GM23338 (cell line): ENCODE measurements at regions not wholly inside any gene's neighbourhood (a gene's known extent, or its start where the extent isn't known, plus 50 kb on each side); places are given as distances from the start of the nearest gene placed in this dataset.

ENCODE experiments used
- ATAC-seq: fragments of 200-7000 bp; cut with Tn5 transposase; 3 replicates; pipeline ENCODE4 v1.9.1; 2020
- DNase-seq: peaks from one replicate; pipeline ENCODE4 v3.0.0-alpha.2; 2015; ENCODE audit warnings: low spot score
- H2AFZ ChIP-seq: fragments of 200-600 bp; sonication (generic); 2 replicates; pipeline ENCODE4 v1.8.0; 2016; ENCODE audit warnings: antibody characterized with exemption, mild to moderate bottlenecking, moderate library complexity
- H3F3A ChIP-seq: fragments of 200-600 bp; sonication (generic); replicated peaks from 2 replicates; pipeline ENCODE4 v1.8.0; 2017; ENCODE audit warnings: antibody characterized with exemption, mixed run types, low read depth
- H3K27ac ChIP-seq: fragments of 200-600 bp; sonication (generic); 2 replicates; pipeline ENCODE4 v1.6.1; 2016; ENCODE audit warnings: low read depth
- H3K27me3 ChIP-seq: fragments of 200-600 bp; sonication (generic); 2 replicates; pipeline ENCODE4 v1.8.0; 2016; ENCODE audit warnings: mild to moderate bottlenecking, mixed run types, moderate library complexity; ENCODE audit not compliant: insufficient read depth
- H3K36me3 ChIP-seq: fragments of 200-600 bp; sonication (generic); 2 replicates; pipeline ENCODE4 v1.8.0; 2016; ENCODE audit warnings: mild to moderate bottlenecking; ENCODE audit not compliant: insufficient read depth
- H3K4me1 ChIP-seq: fragments of 200-600 bp; sonication (generic); 2 replicates; pipeline ENCODE4 v1.8.0; 2016; ENCODE audit warnings: mild to moderate bottlenecking, moderate library complexity; ENCODE audit not compliant: insufficient read depth
- H3K4me2 ChIP-seq: fragments of 200-600 bp; sonication (generic); 2 replicates; pipeline ENCODE4 v1.7.1; 2017; ENCODE audit warnings: mixed run types
- H3K4me3 ChIP-seq: fragments of 200-600 bp; sonication (generic); 2 replicates; pipeline ENCODE4 v1.6.1; 2016; ENCODE audit warnings: mixed run types
- H3K79me2 ChIP-seq: fragments of 200-600 bp; sonication (generic); replicated peaks from 2 replicates; pipeline ENCODE4 v1.8.0; 2017; ENCODE audit warnings: mild to moderate bottlenecking; ENCODE audit not compliant: insufficient read depth
- H3K9me2 ChIP-seq: fragments of 200-600 bp; sonication (generic); 2 replicates; pipeline ENCODE4 v1.8.0; 2017; ENCODE audit not compliant: insufficient read depth
- H4K20me1 ChIP-seq: fragments of 200-600 bp; sonication (generic); replicated peaks from 2 replicates; pipeline ENCODE4 v1.8.0; 2017; ENCODE audit warnings: mild to moderate bottlenecking; ENCODE audit not compliant: insufficient read depth
- H3K27ac Mint-ChIP-seq: 2 replicates; pipeline ENCODE4 v1.8.0; 2020; ENCODE audit warnings: inconsistent platforms, mild to moderate bottlenecking, moderate library complexity, mixed read lengths
- H3K27me3 Mint-ChIP-seq: 3 replicates; pipeline ENCODE4 v1.8.0; 2022; ENCODE audit warnings: low read depth, mild to moderate bottlenecking, moderate library complexity, mixed read lengths, inconsistent platforms; ENCODE audit not compliant: insufficient read depth, poor library complexity
- H3K36me3 Mint-ChIP-seq: 3 replicates; pipeline ENCODE4 v1.8.0; 2021; ENCODE audit warnings: low read depth, mild to moderate bottlenecking, inconsistent platforms, moderate library complexity, mixed read lengths
- H3K4me1 Mint-ChIP-seq: 3 replicates; pipeline ENCODE4 v1.8.0; 2020; ENCODE audit warnings: mild to moderate bottlenecking, inconsistent platforms, mixed read lengths
- H3K4me3 Mint-ChIP-seq: 3 replicates; pipeline ENCODE4 v1.8.0; 2021; ENCODE audit warnings: moderate library complexity, mild to moderate bottlenecking, inconsistent platforms, mixed read lengths
- H3K9me3 Mint-ChIP-seq: 3 replicates; pipeline ENCODE4 v1.8.0; 2020; ENCODE audit warnings: moderate library complexity, mild to moderate bottlenecking, inconsistent platforms, mixed read lengths
- CREB1 ChIP-seq: fragments of 250-450 bp; sonication (Bioruptor Pico); IDR thresholded peaks from 2 replicates; pipeline ENCODE4 v1.5.0; 2020; ENCODE audit warnings: low read depth, mild to moderate bottlenecking, moderate library complexity
- CTCF ChIP-seq, 2 experiments: fragments of 200-600 bp in 1 of 2; sonication (generic) in 1 of 2; conservative IDR thresholded peaks; 2 replicates each; pipeline versions ENCODE4 v1.5.1 to v1.6.1; 2016 to 2017; ENCODE audit warnings: antibody characterized with exemption in 2 of 2, low read depth in 2 of 2, mild to moderate bottlenecking in 2 of 2, moderate library complexity in 1 of 2
- ETS1 ChIP-seq: IDR thresholded peaks from 2 replicates; pipeline ENCODE4 v1.6.1; 2016; ENCODE audit warnings: antibody characterized with exemption
- EZH2phosphoT487 ChIP-seq: fragments of 200-600 bp; sonication (generic); IDR thresholded peaks from one replicate; pipeline ENCODE4 v1.8.1; 2018; ENCODE audit warnings: antibody characterized with exemption; ENCODE audit not compliant: unreplicated experiment
- JUNB ChIP-seq: IDR thresholded peaks from one replicate; pipeline ENCODE4 v1.6.1; 2016; ENCODE audit warnings: antibody characterized with exemption; ENCODE audit not compliant: unreplicated experiment
- NANOG ChIP-seq: IDR thresholded peaks from 2 replicates; pipeline ENCODE4 v1.6.1; 2016; ENCODE audit warnings: antibody characterized with exemption, borderline replicate concordance
- POLR2AphosphoS5 ChIP-seq: IDR thresholded peaks from 2 replicates; pipeline ENCODE4 v1.6.1; 2016; ENCODE audit warnings: antibody characterized with exemption, low read depth
- STAT1 ChIP-seq: IDR thresholded peaks from one replicate; pipeline ENCODE4 v1.6.1; 2016; ENCODE audit warnings: antibody characterized with exemption; ENCODE audit not compliant: unreplicated experiment
- ZNF114 ChIP-seq: fragments of 250-450 bp; sonication (Bioruptor Pico); IDR thresholded peaks from 2 replicates; pipeline ENCODE4 v1.5.0; 2020; ENCODE audit warnings: mild to moderate bottlenecking, moderate library complexity
- ZNF331 ChIP-seq: fragments of 250-450 bp; sonication (Bioruptor Pico); IDR thresholded peaks from 2 replicates; pipeline ENCODE4 v1.5.0; 2020; ENCODE audit warnings: low read depth, mild to moderate bottlenecking, moderate library complexity
- ZNF462 ChIP-seq: fragments of 250-450 bp; sonication (Bioruptor Pico); IDR thresholded peaks from 2 replicates; pipeline ENCODE4 v1.5.0; 2020; ENCODE audit warnings: mild to moderate bottlenecking, moderate library complexity

- no peak overlapping the region for H3K4me3 ChIP-seq
- ATAC-seq: peak; percentile 65
- H3F3A ChIP-seq: no peaks in the 10 kb centered on the region
- no peaks in the 10 kb centered on the region for H4K20me1 ChIP-seq
- H3K27ac ChIP-seq: no peak overlapping the region
- H3K4me1 ChIP-seq: peaks cover 4% of the 10 kb centered on the region
- Mint-ChIP-seq H3K27ac (no peak overlapping the region), H3K4me3 (no peak overlapping the region), H3K27me3 (no peaks in the 10 kb centered on the region), H3K36me3 (peaks cover 12% of the 10 kb centered on the region), H3K9me3 (peaks cover 16% of the 10 kb centered on the region), H3K4me1 (peaks cover 10% of the 10 kb centered on the region; the same call in 2 of the 3 replicates)
- no peaks in the 10 kb centered on the region for H3K79me2 ChIP-seq
- peaks cover 11% of the 10 kb centered on the region; the same call in 1 of the 2 replicates for H3K36me3 ChIP-seq
- no peaks in the 10 kb centered on the region for H3K27me3 ChIP-seq
- DNase-seq: peak; percentile 90
- H2AFZ ChIP-seq: no peak overlapping the region
- no peak for TF ChIP-seq JUNB
- peak; percentile 87 to 93 for TF ChIP-seq CTCF (conservative IDR thresholded peaks at IDR 0.05; ENCODE audit: low read depth in 2 of 2)
- H3K4me2 ChIP-seq: no peak overlapping the region
- H3K9me2 ChIP-seq: no peaks in the 10 kb centered on the region; the same call in 1 of the 2 replicates
Measured at GRCh38 chr14:37985826-37986470, 221.8 kb upstream of the SSTR1 start.

GRCh38 chr14:37988472-37988871 lies 219.2 kb upstream of the SSTR1 start:
- TF ChIP-seq CREB1 (CRISPR knock-in tag) (no peak), NANOG (no peak), POLR2AphosphoS5 (no peak), JUNB (no peak), ZNF114 (CRISPR knock-in tag) (no peak), ZNF331 (CRISPR knock-in tag) (no peak), STAT1 (no peak), EZH2phosphoT487 (no peak), ZNF462 (CRISPR knock-in tag) (no peak), ETS1 (no peak)
- no peaks in the 10 kb centered on the region for H3K79me2 ChIP-seq
- Mint-ChIP-seq H3K36me3 (peaks cover under 1% of the 10 kb centered on the region), H3K4me3 (no peak overlapping the region), H3K27me3 (peaks cover 3% of the 10 kb centered on the region), H3K27ac (no peak overlapping the region), H3K4me1 (peaks cover 30% of the 10 kb centered on the region), H3K9me3 (no peaks in the 10 kb centered on the region)
- no peaks in the 10 kb centered on the region for H3K36me3 ChIP-seq
- peaks cover 24% of the 10 kb centered on the region for H3K4me1 ChIP-seq
- H3K27ac ChIP-seq: no peak overlapping the region
- H3K4me2 ChIP-seq: no peak overlapping the region
- H3F3A ChIP-seq: no peaks in the 10 kb centered on the region
- no peaks in the 10 kb centered on the region; the same call in 1 of the 2 replicates for H3K9me2 ChIP-seq
- ATAC-seq: no peak
- no peak overlapping the region for H2AFZ ChIP-seq
- no peaks in the 10 kb centered on the region for H3K27me3 ChIP-seq
- DNase-seq: no peak
- no peaks in the 10 kb centered on the region for H4K20me1 ChIP-seq
- H3K4me3 ChIP-seq: no peak overlapping the region
